GM21717 (cell line): ENCODE measurements at regions not wholly inside any gene's neighbourhood (a gene's known extent, or its start where the extent isn't known, plus 50 kb on each side); places are given as distances from the start of the nearest gene placed in this dataset.
A peak's percentile ranks its signal among the peaks of the same experiment; 100 is the strongest.
"Not testable (repeated sequence)": the region's sequence is repeated elsewhere in the genome, so short reads cannot be mapped to it uniquely, and the experiment has no call there.

Experiments used
- ATAC-seq: cut with Tn5 transposase; IDR thresholded peaks from one replicate; pipeline ENCODE4 v1.9.1; 2021; ENCODE audit warnings: mild to moderate bottlenecking, moderate library complexity; ENCODE audit not compliant: unreplicated experiment

DNA sequence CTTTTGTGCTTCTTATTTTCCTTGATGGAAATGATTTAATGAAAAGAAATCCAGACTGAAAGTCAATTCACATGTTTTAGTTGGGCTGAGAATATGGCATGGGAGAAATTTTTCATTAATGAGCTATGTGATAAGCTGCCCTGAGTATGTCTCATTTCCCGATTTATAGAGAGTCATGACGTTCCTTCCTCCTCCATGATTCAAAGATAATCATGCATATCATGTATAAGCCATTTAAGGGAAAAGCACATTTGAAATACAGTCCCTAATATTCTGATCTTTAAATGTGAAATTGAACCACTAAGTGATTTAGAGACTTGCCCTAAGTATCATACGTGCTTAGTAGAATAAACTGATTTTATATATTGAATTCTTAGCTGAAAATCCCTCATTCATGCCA, 840.9 kb downstream of the PCDH17 start:
- no peak for ATAC-seq

DNA sequence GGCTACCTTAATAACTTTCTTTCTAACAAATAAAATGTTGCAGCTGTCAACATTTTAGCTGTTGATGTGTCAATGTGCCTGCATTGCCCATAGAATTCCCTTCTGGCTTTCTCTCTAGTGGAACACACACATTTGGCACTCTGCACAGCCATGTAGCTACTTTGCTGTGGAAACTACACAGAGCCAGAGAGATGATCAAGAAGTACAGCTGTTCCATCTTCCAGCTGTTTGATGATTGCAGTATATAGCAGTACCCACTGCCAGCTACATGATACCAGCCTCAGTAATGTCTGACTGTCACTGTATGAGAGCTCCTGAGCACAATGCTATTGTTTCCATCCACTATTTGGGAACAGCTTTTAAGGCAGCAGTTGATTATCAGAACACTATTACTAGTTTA, 843.0 kb downstream of the PCDH17 start:
- ATAC-seq = no peak

DNA sequence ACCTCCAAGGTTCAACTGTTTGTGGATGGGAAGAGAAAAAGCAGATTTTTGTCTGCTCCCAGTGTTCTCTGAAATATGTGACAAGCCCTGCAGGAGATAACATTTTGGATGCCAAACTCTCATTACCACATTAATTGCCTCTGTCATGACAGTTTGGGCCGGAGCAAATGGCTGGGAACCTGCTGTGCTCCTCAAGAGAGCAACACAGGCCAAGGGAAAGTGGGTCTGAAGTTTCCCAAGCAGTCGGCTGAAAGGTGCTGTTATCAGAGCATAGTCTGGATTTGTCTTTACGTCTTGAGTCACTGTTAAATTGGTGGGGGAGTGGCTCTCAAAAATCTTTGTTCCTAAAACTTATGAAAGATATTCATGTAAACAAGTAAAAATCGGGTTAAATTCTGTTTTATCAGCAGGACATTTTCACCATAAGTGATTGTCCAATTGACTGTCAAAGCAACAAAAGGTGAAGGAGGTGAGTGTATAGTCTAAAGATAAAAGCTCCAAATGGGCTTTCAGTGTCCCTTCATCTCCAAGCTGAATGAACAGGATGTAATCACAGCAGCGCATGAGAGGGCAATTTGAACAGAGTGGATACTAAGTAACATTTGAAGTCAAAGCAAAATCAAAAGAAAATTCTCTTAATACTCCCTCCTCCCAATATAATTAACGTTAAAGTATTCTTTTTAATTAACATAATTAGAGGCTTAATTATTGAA, 844.8 kb downstream of the PCDH17 start:
- no peak for ATAC-seq

DNA sequence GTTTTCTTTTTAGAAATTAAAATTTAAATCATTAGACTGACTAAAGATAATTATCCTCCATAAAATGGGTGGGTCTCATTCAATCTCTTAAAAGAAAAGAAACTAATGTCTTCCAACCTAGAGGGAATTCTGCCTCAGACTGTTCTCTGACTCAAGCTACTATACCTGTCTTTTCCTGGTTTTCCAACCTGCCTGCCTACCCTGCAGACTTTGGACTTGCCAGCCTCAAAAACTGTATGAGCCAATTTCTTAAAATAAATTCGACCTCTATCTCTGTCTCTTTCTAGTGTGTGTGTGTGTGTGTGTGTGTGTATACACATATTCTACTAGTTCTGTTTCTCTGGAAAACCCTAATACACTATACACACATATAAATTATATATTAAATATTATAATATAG, 847.3 kb downstream of the PCDH17 start:
- ATAC-seq = no peak

DNA sequence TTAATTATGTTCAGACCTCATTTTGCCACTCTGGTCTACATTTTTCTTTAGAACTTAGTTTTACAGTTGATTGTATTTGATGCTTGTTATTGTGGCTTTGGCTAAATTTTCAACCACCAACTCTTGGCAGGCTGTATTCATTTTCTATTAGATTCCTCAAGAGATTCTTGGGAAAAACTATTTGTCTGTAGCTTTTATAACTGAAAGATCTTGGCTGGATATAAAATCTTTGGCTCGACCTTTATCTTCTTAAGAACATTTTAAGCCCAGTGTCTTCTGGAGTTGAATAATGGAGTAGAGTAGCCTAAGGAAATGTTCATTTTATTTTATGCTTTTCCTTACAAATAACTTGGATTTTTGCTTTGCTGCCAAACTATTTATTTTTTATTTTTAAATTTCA, 848.5 kb downstream of the PCDH17 start:
- ATAC-seq = no peak

DNA sequence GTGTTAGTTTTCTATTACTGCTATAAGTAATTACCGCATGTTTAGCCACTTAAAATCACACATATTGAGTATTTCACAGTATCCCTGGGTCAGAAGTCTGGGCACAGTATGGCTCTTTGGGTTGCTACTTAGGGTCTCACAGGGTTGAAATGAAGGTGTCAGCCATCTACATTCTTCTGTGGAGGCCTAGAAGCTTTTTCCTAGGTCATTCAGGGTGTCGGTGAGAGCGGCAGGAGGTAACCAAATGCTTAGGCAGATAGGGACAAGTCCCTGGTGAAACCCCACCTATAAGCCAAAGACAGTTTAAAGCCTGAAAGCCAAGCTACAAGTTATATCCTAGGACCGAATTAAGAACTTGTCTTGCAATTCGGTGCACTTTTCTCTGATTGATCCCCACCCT, 856.7 kb downstream of the PCDH17 start:
- no peak for ATAC-seq

DNA sequence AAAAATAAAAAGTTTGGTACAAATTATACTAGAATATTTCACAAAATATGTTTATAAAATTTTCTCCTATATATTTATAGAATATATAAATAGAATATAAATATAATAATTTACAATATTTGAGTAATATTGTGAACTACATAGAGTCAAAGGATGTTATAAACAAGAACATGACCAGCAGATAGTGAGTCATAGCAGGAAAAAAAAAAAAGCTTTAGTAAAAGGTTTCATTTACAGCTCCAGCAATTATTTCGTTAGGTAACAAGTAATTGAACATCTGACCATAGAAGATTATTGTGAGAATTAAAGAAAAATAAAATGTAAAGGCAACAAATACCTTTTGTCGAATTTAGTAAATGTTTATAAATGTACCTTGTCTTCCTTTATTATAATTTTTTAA, 864.1 kb downstream of the PCDH17 start:
- no peak for ATAC-seq

DNA sequence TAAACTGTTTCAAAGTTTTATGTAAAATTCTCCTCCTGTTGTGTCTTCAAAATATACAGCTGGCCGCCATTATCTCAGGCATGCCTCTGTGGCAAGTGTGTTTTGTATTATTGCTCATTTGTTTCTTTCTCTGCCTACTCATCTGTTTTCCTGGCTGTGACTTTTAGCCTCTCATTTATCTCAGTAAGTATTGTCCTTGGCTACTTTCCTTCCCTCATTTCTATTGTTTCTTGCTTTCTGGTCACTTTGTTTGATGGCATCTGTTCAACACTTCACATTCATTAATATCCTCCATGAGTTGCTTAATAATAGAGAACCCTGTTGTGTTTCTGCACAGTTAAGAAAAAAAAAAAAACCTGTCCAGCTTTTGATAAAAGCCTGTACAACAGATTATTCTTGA, 869.4 kb downstream of the PCDH17 start:
- ATAC-seq = no peak

DNA sequence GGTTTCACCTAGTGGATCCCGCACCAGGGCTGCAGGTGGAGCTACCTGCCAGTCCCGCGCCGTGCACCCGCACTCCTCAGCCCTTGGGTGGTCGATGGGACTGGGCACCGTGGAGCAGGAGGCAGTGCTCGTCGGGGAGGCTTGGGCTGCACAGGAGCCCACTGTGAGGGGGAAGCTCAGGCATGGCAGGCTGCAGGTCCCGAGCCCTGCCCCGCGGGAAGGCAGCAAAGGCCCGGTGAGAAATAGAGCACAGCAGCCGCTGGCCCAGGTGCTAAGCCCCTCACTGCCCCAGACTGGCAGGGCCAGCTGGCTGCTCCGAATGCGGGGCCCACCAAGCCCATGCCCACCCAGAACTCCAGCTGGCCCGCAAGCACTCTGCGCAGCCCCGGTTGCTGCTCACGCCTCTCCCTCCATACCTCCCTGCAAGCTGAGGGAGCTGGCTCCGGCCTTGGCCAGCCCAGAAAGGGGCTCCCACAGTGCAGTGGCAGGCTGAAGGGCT, 872.7 kb downstream of the PCDH17 start:
- not testable (repeated sequence) for ATAC-seq

DNA sequence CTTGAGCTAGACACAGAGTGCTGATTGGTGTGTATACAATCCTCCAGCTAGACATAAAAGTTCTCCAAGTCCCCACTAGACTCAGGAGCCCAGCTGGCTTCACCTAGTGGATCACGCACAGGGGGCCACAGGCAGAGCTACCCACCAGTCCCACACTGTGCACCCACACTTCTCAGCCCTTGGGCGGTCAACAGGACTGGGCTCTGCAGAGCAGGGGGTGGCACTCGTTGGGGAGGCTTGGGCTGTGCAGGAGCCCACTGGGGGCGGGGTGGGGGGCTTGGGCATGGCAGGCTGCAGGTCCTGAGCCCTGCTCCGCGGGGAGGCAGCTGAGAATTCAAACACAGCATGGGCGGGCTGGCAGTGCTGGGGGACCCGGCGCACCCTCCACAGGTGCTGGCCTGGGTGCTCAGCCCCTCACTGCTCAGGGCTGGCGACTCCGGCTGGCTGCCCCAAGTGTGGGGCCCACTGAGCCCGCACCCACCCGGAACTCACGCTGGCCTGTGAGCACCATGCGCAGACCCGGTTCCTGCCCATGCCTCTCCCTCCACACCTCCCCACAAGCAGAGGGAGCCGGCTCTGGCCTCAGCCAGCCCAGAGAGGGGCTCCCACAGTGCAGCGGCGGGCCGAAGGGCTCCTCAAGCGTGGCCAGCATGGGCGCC, 873.8 kb downstream of the PCDH17 start:
- ATAC-seq = not testable (repeated sequence)

DNA sequence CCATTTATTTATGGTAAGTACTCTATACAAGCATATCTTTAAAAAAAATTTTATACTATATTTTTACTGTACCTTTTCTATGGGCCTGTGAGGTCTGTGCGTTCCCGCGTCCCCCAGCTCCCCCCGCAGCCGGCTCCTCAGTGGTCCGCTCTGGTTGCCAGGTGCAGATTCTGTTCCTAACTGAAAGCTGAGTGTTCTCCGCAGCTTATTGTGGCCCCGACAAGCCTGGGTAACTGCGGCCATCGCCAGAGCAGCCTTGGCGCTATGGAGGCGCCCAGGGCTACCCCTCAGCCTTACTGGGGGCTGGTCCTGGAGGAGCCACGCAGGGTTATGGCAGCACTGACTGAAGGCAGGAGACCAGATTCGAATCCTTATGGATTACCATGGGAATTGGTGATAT, 896.8 kb downstream of the PCDH17 start:
- no peak for ATAC-seq

DNA sequence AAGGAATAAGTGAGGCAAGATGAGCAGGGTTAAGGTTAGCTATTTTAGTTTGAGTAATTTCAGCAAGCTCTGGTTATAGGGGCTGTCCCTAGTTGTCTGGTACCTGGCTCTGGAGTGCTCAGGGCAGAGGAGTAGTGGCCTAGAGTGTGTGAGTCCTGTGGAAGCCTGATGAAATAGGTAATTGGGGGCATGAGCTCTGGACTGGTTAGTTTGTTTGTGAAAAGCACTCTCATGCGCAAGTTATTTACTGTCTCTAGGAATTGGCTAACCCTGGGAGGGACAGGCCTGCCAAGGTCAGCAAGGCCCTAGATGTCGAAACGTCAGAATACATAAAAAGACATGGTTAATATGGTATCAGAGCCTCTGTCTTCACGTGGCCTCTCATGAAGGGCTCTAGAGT, 900.1 kb downstream of the PCDH17 start:
- no peak for ATAC-seq

DNA sequence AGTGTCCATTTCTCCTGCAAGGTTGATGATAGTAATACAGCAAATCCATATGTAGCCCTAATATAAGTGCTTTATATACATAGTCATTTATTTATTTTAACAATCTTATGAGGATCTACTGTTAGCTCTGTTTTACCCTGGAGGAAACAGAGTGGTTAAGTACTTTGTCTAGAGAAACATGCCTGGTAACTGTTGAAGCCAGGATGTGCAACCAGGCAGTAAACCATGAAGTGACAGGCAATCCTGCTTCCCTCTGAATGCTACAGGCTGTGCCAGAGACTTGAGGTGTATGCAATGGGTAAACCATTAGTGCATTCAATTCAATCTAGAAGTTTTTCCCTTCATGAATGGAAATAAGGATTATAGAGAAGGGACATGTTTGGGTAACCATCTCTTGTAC, 911.0 kb downstream of the PCDH17 start:
- ATAC-seq = no peak

DNA sequence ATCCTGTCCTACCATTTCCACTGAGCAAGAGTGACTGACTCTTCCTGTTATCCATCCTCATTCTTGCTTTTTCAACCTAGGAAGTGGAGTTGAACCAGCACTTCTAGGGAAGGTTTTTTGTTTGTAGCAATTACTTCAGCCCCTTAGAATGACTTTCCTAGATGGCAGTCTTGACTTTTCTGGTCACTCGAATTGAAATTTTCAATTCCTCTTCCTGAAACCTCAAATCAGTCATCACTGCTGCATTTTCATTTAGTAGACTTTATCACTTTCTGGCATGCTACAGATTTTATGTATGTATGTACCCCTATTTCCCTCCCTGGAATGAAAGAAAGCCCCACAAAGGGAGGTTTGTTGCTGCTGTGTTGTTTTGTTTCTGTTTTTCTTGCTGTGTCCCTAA, 915.9 kb downstream of the PCDH17 start:
- no peak for ATAC-seq

DNA sequence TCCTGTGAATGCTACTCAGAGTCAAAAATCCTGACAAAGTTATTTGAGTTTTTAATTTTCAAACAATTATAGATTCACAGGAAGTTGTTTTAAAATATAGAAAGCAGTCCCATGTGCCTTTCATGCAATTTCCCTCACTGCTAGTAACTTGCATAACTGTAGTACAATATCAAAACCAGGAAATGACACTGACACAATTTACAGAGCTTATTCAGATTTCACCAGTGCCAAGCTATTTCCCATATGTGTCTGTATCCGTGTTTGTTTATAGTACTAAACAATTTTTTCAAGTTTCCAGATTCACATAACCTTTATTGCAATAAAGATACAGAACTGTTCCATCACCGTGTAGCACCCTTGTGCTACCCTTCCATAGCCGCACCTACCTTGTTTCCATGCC, 934.6 kb downstream of the PCDH17 start:
- no peak for ATAC-seq

DNA sequence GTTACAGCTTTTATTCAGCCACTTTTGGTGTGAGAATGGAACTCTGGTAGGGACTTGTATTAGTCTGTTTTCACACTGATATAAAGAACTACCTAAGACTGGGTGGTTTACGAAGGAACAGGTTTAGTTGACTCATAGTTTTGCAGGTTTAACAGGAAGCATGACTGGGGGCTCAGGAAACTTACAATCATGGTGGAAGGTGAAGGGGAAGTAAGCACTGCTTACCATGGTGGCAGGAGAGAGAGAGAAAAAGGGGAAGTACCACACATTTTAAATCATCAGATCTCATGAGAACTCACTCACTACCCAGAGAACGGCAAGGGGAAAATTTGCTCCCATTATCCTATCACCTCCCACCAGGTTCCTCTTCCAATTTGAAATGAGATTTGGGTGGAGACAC, 942.2 kb downstream of the PCDH17 start:
- ATAC-seq = no peak

DNA sequence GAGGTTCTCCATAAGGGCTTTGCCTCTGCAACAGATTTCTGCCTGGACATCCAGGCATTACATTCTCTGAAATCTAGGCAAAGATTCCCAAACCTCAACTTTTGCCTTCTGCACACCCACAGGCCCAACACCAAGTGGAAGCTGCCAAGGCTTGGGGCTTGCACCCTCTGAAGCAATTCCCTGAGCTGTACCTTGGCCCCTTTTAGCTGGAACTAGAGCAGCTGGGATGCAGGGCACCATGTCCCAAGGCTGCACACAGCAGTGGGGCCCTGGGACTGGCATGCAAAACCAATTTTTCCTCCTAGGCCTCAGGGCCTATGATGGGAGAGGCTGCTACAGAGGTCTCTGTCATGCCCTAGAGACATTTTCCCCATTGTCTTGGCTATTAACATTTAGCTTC, 943.2 kb downstream of the PCDH17 start:
- no peak for ATAC-seq

DNA sequence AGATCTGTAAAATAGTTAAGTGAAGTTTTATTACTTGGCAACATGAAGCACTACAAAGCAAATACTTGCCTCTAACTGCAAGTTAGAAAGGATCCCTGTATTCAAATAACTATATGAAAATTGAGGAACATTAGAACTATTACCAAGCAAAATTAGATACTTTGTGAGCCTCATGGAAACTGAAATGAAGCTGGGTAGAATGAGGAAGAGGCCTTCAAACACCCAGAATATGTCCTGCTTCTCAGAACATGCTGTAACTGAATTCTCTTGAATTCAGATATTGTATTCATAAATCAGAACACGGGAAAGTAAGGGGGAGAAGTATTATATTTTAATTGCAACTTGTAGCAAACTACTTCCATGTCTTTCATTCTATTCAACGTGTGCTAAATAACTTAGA, 947.9 kb downstream of the PCDH17 start:
- no peak for ATAC-seq

DNA sequence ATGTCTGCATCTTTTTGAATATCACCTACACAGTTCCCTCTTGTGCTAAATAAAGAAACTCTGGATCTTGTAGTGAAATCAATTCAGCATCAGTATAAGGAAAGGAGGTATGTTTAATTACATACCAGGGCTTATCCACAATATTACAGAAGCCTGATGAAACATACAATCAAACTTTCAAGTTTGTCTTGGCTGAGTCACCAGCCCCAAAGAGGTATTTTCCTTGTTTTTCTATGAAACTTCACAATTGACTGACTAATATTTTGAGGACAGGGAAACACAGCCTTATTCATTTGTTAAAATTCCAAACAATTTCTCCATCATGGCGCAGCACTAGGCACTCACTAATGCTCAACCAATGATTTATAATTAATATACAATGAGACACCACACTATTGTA, 952.4 kb downstream of the PCDH17 start:
- no peak for ATAC-seq

DNA sequence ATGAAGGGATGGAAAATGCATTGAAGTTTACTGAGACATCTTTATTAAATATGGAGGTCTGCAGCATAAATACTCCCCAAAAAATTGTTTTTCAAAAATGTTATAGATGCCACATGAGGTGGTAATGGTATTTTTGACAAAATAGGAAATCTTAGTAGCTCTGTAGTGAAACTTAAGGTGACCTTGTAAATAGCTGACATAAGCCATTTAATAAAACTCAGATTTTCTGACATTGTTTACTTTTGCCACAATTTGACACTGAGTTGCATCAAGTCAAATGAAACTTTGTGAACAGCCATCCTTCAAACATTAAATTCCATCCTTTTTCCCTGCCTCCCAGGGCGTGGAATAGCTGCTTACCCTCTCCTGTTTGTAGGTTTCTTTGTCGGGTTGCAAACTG, 953.1 kb downstream of the PCDH17 start:
- ATAC-seq = no peak

DNA sequence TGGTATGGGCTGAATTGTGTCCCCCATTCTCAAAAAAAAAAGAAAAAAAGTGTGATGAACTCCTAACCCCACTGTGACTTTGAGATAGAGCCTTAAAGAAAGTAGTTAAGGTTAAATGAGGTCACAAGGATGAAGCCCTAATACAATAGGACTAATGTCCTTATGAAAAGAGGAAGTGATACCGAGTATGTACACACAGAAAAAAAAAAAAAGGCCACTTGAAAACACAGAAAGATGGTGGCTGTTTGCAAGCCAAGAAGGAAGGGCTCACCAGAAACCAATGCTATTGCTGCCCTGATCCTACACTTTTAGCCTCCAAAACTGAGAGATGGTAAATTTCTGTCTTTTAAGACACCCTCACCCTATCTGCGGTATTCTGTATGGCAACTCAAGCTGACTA, 955.6 kb downstream of the PCDH17 start:
- ATAC-seq = peak; percentile 92

DNA sequence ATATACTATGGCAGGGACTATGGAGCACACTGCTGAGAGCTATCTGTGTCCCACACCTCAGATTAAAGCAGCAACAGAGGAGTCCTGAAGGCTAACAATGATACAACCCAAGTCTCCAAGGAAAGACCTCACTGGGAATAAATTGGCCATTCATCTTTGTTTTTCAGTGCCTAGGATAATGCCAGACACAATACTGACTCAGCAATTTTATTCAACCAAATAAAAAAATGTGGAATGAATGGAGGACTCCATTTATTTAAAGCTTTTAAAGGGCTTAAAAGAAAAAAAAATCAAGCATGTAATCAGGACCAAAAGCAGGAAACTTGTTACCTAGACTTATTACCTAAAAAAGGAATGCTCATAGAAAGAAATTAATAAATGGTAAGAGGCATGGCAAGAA, 960.5 kb downstream of the PCDH17 start:
- ATAC-seq = no peak

DNA sequence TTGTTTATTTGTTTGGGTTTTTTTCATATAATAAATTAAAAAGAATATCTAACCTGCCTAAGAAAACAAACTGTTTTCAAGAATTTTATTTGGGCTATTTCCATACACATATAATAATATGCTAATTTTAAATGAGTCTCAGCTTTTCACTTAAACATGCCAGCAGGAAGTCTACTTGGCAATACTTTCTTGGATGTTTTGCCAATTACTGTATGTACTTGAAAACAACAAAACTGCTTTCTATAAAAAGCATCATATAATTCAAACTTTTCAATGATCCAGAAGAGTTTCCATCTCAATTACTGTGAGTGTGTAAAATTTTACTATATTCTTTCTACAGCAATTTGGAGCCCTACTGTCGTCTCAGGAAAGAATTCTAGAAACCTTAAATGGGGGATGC, 961.2 kb downstream of the PCDH17 start:
- ATAC-seq = no peak
